ENCODE measurements at regions not wholly inside any gene's neighbourhood (a gene's known extent, or its start where the extent isn't known, plus 50 kb on each side); places are given as distances from the start of the nearest gene placed in this dataset.

DNA sequence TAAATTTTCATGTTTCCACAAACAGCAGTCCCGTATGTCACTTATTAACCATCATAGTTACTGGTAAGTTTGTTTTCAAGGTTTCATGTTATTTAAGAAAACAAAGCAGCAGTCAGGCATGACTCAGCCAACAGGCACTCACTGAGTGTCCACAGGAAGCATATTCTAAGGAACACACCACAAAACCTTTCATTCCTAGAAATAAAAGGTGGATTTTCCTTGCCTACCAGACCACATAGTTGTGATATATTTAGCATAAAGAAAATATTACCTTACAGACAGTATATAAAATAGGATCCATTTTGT, 143.3 kb upstream of the AVPR1A start (continued):
- TF ChIP-seq ELF3 (CRISPR knock-in tag; IDR thresholded peaks at IDR 0.05) (0 out of 2 replicates have a peak, but pooled peaks have one; percentile 25), ZFP37 (CRISPR knock-in tag; IDR thresholded peaks at IDR 0.05; ENCODE audit: borderline replicate concordance) (no peak), FOXP1 (IDR thresholded peaks at IDR 0.05) (no peak), FOXP1 (CRISPR knock-in tag; IDR thresholded peaks at IDR 0.05) (peak; percentile 76)

DNA sequence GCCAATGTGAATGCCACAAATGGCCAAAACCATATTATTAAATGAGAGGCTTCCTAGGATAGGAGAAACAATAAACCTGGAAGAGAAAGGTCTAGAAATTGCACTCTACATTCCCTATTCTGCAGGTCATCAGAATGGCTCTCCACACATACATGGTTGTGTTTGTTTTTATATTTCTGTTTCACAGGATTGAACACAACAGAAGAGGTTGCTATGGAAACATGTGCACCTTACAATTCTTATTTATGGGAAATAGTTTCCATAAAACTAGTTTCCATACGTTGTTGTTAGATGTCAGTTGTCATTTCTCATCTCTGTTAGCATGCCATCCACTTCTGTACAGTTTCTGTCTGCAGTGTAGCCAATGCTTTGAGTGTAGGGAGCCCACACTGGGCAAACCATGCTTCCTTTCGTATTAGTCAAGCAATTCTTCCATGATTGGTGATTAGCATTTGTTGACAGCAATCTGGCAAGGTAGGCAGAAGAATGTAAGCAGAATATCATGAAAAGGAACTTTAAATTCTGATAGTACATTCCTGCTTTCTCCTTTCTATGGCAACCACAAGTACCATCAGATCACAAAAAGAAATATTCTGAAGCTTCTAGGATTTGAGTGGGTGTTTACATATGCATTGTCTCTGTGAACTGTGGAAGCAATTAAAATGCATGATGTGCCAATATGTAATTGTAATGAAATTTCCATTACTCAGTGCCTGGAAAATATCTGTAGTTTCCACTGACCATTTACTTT, 141.6 kb upstream of the AVPR1A start:
- Histone ChIP-seq H3K4me3 (replicated peaks in 1 of 3; ENCODE audit: insufficient read depth in 1 of 3, low read depth in 2 of 3, low read length in 3 of 3) (no peak overlapping the region), H3K9ac (ENCODE audit: insufficient read depth, low read depth, low read length) (no peak overlapping the region), H3K27me3 (ENCODE audit: control insufficient read depth in 1 of 2, insufficient read depth in 2 of 2, low read length in 2 of 2) (no peaks in the 10 kb centered on the region), H3K27ac (ENCODE audit: extremely low read length, insufficient read depth, low read length) (no peak overlapping the region), H3K4me1 (ENCODE audit: insufficient read depth, low read length) (peaks cover 17% of the 10 kb centered on the region), H3K36me3 (replicated peaks in 1 of 2; ENCODE audit: control insufficient read depth in 1 of 2, insufficient read depth in 2 of 2, low read length in 2 of 2) (no peaks in the 10 kb centered on the region), H3K4me2 (ENCODE audit: low read depth, low read length) (no peak overlapping the region), H3K9me3 (ENCODE audit: low read length) (no peaks in the 10 kb centered on the region), H2AFZ (ENCODE audit: low read length) (no peak overlapping the region), H3K79me2 (ENCODE audit: insufficient read depth, low read length) (no peaks in the 10 kb centered on the region), H4K20me1 (ENCODE audit: insufficient read depth, low read length) (no peaks in the 10 kb centered on the region)
- BruUV-seq (replicated peaks), result no TSS peak
- DNase-seq (ENCODE audit: low spot score) (no peak), FAIRE-seq (no peak), ATAC-seq (no peak)
- POLR2A ChIA-PET, result no interaction called here
- WGBS (ENCODE audit: low lambda C conversion rate), result 2% methylated on average over 2 of the region's 2 CpGs
- intact Hi-C loops (cut with micrococcal nuclease; ENCODE audit: unreplicated experiment) (no loop called here), in situ Hi-C loops (cut with HindIII; ENCODE audit: extremely low pct_ligation_motif_present, low pct_unique_long_range_greater_than_20kb) (no loop called here)
- CTCF ChIA-PET (ENCODE audit: low intra/inter-chr PET ratio, low total read pairs), result no interaction called here
- TF ChIP-seq, protein P1, sequence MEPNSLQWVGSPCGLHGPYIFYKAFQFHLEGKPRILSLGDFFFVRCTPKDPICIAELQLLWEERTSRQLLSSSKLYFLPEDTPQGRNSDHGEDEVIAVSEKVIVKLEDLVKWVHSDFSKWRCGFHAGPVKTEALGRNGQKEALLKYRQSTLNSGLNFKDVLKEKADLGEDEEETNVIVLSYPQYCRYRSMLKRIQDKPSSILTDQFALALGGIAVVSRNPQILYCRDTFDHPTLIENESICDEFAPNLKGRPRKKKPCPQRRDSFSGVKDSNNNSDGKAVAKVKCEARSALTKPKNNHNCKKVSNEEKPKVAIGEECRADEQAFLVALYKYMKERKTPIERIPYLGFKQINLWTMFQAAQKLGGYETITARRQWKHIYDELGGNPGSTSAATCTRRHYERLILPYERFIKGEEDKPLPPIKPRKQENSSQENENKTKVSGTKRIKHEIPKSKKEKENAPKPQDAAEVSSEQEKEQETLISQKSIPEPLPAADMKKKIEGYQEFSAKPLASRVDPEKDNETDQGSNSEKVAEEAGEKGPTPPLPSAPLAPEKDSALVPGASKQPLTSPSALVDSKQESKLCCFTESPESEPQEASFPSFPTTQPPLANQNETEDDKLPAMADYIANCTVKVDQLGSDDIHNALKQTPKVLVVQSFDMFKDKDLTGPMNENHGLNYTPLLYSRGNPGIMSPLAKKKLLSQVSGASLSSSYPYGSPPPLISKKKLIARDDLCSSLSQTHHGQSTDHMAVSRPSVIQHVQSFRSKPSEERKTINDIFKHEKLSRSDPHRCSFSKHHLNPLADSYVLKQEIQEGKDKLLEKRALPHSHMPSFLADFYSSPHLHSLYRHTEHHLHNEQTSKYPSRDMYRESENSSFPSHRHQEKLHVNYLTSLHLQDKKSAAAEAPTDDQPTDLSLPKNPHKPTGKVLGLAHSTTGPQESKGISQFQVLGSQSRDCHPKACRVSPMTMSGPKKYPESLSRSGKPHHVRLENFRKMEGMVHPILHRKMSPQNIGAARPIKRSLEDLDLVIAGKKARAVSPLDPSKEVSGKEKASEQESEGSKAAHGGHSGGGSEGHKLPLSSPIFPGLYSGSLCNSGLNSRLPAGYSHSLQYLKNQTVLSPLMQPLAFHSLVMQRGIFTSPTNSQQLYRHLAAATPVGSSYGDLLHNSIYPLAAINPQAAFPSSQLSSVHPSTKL (CRISPR knock-in tag; IDR thresholded peaks at IDR 0.05), result no peak
- TF ChIP-seq SOX13 (IDR thresholded peaks at IDR 0.05), result no peak
- no peak for TF ChIP-seq SOX13 (CRISPR knock-in tag; conservative IDR thresholded peaks at IDR 0.05 in 1 of 2, IDR thresholded peaks at IDR 0.05 in 1 of 2)
- TF ChIP-seq, protein P2, sequence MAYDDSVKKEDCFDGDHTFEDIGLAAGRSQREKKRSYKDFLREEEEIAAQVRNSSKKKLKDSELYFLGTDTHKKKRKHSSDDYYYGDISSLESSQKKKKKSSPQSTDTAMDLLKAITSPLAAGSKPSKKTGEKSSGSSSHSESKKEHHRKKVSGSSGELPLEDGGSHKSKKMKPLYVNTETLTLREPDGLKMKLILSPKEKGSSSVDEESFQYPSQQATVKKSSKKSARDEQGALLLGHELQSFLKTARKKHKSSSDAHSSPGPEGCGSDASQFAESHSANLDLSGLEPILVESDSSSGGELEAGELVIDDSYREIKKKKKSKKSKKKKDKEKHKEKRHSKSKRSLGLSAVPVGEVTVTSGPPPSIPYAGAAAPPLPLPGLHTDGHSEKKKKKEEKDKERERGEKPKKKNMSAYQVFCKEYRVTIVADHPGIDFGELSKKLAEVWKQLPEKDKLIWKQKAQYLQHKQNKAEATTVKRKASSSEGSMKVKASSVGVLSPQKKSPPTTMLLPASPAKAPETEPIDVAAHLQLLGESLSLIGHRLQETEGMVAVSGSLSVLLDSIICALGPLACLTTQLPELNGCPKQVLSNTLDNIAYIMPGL (CRISPR knock-in tag; IDR thresholded peaks at IDR 0.05; ENCODE audit: borderline replicate concordance in 1 of 2, low read depth in 1 of 2), result no peak
- TF ChIP-seq, protein P3, sequence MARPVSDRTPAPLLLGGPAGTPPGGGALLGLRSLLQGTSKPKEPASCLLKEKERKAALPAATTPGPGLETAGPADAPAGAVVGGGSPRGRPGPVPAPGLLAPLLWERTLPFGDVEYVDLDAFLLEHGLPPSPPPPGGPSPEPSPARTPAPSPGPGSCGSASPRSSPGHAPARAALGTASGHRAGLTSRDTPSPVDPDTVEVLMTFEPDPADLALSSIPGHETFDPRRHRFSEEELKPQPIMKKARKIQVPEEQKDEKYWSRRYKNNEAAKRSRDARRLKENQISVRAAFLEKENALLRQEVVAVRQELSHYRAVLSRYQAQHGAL (CRISPR knock-in tag; IDR thresholded peaks at IDR 0.05; ENCODE audit: not compliant biosample characterization), result no peak
- TF ChIP-seq HNF4G (IDR thresholded peaks at IDR 0.05; ENCODE audit: borderline replicate concordance, low read depth, low read length), result no peak
- no peak for TF ChIP-seq HNF4G (CRISPR knock-in tag; IDR thresholded peaks at IDR 0.05; ENCODE audit: borderline replicate concordance, low read depth)
- no peak for TF ChIP-seq TCF7L2 (IDR thresholded peaks at IDR 0.05; ENCODE audit: low read depth, low read length)
- TF ChIP-seq, protein P4, sequence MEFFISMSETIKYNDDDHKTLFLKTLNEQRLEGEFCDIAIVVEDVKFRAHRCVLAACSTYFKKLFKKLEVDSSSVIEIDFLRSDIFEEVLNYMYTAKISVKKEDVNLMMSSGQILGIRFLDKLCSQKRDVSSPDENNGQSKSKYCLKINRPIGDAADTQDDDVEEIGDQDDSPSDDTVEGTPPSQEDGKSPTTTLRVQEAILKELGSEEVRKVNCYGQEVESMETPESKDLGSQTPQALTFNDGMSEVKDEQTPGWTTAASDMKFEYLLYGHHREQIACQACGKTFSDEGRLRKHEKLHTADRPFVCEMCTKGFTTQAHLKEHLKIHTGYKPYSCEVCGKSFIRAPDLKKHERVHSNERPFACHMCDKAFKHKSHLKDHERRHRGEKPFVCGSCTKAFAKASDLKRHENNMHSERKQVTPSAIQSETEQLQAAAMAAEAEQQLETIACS (CRISPR knock-in tag; IDR thresholded peaks at IDR 0.05), result no peak
- TF ChIP-seq TBP (CRISPR knock-in tag; IDR thresholded peaks at IDR 0.05), result no peak

Data from HepG2 (cell line).